Spleen (tissue), 11 donors: ENCODE measurements at regions not wholly inside any gene's neighbourhood (a gene's known extent, or its start where the extent isn't known, plus 50 kb on each side); places are given as distances from the start of the nearest gene placed in this dataset.
"Not testable (repeated sequence)": the region's sequence is repeated elsewhere in the genome, so short reads cannot be mapped to it uniquely, and the experiment has no call there.

Experiments
- DNase-seq: peaks from one replicate; pipeline ENCODE4 v3.0.0-alpha.2; 2020
- H3K27ac ChIP-seq, 8 donors: fragments of 200-600 bp; sonication (generic) in 7 of 8; 1 replicate in 4 of 8; 2 replicates in 4 of 8; pipeline versions ENCODE4 v1.5.0 to v1.8.0; 2016 to 2021; ENCODE audit warnings: inconsistent platforms in 4 of 8, mild to moderate bottlenecking in 4 of 8, moderate library complexity in 1 of 8
- H3K27me3 ChIP-seq, 7 donors: fragments of 200-600 bp; sonication (generic) in 6 of 7; replicated peaks in 1 of 7; 1 replicate in 4 of 7; 2 replicates in 3 of 7; pipeline versions ENCODE4 v1.5.0 to v1.8.0; 2016 to 2021; ENCODE audit warnings: inconsistent platforms in 3 of 7, mild to moderate bottlenecking in 1 of 7
- H3K36me3 ChIP-seq, 6 donors: fragments of 200-600 bp; sonication (generic) in 5 of 6; 1 replicate in 4 of 6; 2 replicates in 2 of 6; pipeline versions ENCODE4 v1.5.0 to v1.8.0; 2016 to 2021; ENCODE audit warnings: inconsistent platforms in 2 of 6
- H3K4me1 ChIP-seq, 6 donors: fragments of 200-600 bp; sonication (generic) in 5 of 6; 1 replicate in 3 of 6; 2 replicates in 3 of 6; pipeline versions ENCODE4 v1.5.0 to v1.8.0; 2016 to 2021; ENCODE audit warnings: inconsistent platforms in 3 of 6
- H3K4me3 ChIP-seq, 8 donors: fragments of 200-600 bp; sonication (generic) in 7 of 8; 1 replicate in 4 of 8; 2 replicates in 4 of 8; pipeline versions ENCODE4 v1.5.0 to v1.8.0; 2016 to 2021; ENCODE audit warnings: inconsistent platforms in 4 of 8, mild to moderate bottlenecking in 4 of 8, moderate library complexity in 2 of 8
- H3K9me3 ChIP-seq, 8 donors: fragments of 200-600 bp; sonication (generic) in 7 of 8; 1 replicate in 4 of 8; 2 replicates in 4 of 8; pipeline versions ENCODE4 v1.5.0 to v1.8.0; 2016 to 2021; ENCODE audit warnings: inconsistent platforms in 4 of 8
- CTCF ChIP-seq, 11 experiments: fragments of 200-600 bp in 7 of 11; fragments of 450-650 bp in 4 of 11; sonication (generic) in 4 of 11; IDR thresholded peaks in 8 of 11; conservative IDR thresholded peaks in 3 of 11; 1 replicate in 7 of 11; 2 replicates in 4 of 11; pipeline versions ENCODE4 v1.4.0 to v1.8.0; 2016 to 2021; ENCODE audit warnings: antibody characterized with exemption in 11 of 11, inconsistent platforms in 4 of 11, mild to moderate bottlenecking in 1 of 11
- POLR2A ChIP-seq, 3 donors: fragments of 450-650 bp; IDR thresholded peaks; one replicate each; pipeline ENCODE4 v1.5.1; 2017; ENCODE audit warnings: antibody characterized with exemption in 3 of 3, mild to moderate bottlenecking in 1 of 3
- POLR2AphosphoS5 ChIP-seq, 3 donors: sonication (generic); formaldehyde crosslinking; IDR thresholded peaks; one replicate each; pipeline ENCODE4 v1.5.1; 2017; ENCODE audit warnings: antibody characterized with exemption in 3 of 3
- WGBS, 5 donors: extraction: QIAGEN DNeasy Blood & Tissue Kit in 3 of 5; methylation state at CpG; one replicate each; pipeline versions ENCODE4 v1.1.5 to v1.1.7; 2013 to 2018; 5-methylcytosine and 5-hydroxymethylcytosine counted together
- intact Hi-C: fragments of 100-400 bp; cut with DNase I; formaldehyde crosslinking; loops from one replicate; pipeline ENCODE4 v1.15.0; 2023; ENCODE audit warnings: low total_unique reads
- donor health status: healthy with polysubstance abuse.
- donor health status: DM: no; HTN: no; CAD: no; lungs with moderate emphysema.
- donor health status: DM: no; HTN: no; CAD: no.
- donor health status: Bipolar disorder and iron deficiency.
- donor health status: healthy.
- donor health status: DM: no; HTN: no; CAD: no.
- donor health status: DM: yes; HTN: yes; CAD: no.

GRCh38 chr7:104275900-104276299 lies 52.5 kb upstream of the LHFPL3 start:
- intact Hi-C loops = no loop called here
- Histone ChIP-seq H3K27ac (no peak overlapping the region), H3K36me3 (no peaks in the 10 kb centered on the region), H3K4me3 (no peak overlapping the region), H3K9me3 (peaks cover 0 to 10% (median 4%) of the 10 kb centered on the region in 8 donors), H3K27me3 (no peaks in the 10 kb centered on the region), H3K4me1 (no peaks in the 10 kb centered on the region)
- no peak for TF ChIP-seq POLR2A (IDR thresholded peaks at IDR 0.05)
- TF ChIP-seq POLR2AphosphoS5 (IDR thresholded peaks at IDR 0.05) = no peak
- no peak for TF ChIP-seq CTCF (IDR thresholded peaks at IDR 0.05 in 8 of 11, conservative IDR thresholded peaks at IDR 0.05 in 3 of 11)
- WGBS, 5 donors = 36 to 60% (median 48%) methylated on average over 3 of the region's 3 CpGs
- no peak for DNase-seq

- H3K4me3 ChIP-seq, DNase-seq, H3K4me1 ChIP-seq, intact Hi-C loops, H3K27ac ChIP-seq, H3K27me3 ChIP-seq, H3K36me3 ChIP-seq: not testable (repeated sequence)
- WGBS, 5 donors = 87 to 96% (median 95%) methylated on average over 10 to 11 of the region's 11 CpGs
- H3K9me3 ChIP-seq = peaks cover 0 to 12% (median 6%) of the 10 kb centered on the region in 8 donors
Measured at GRCh38 chr7:104276730-104277129, 51.7 kb upstream of the LHFPL3 start.
